Rectal smooth muscle tissue (tissue), 1 donor: ENCODE measurements at regions not wholly inside any gene's neighbourhood (a gene's known extent, or its start where the extent isn't known, plus 50 kb on each side); places are given as distances from the start of the nearest gene placed in this dataset.

Experiments
- H3K27ac ChIP-seq: one replicate; pipeline ENCODE4 v1.7.0; 2013; ENCODE audit warnings: low read depth, low read length, inconsistent platforms
- H3K27me3 ChIP-seq: one replicate; pipeline ENCODE4 v1.7.0; 2013; ENCODE audit warnings: low read length; ENCODE audit not compliant: control insufficient read depth, insufficient read depth
- H3K36me3 ChIP-seq: one replicate; pipeline ENCODE4 v1.7.0; 2013; ENCODE audit warnings: low read length; ENCODE audit not compliant: control insufficient read depth, insufficient read depth
- H3K4me1 ChIP-seq: one replicate; pipeline ENCODE4 v1.7.0; 2013; ENCODE audit warnings: low read length; ENCODE audit not compliant: control insufficient read depth, insufficient read depth
- H3K4me3 ChIP-seq: one replicate; pipeline ENCODE4 v1.7.0; 2013; ENCODE audit warnings: low read length
- H3K9ac ChIP-seq: one replicate; pipeline ENCODE4 v1.7.0; 2013; ENCODE audit warnings: low read length

DNA sequence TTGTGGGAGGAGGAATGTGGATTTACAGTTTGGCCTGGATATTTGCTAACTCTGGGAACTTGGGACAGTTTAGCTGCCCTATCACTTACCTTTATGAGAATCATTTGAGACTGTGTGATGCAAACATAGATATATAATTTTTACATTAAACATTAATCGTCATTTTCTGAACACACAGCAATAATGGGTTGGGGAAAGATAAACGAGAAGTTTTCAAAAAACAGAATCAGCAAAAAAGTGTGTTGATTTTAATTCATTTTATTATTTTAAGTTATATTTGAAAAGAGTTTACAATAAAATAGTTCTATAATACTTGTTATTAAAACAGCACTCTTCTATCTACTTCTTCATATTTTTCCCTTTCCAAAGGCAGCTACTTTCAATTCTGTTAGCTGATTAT, 813.3 kb downstream of the SLC4A3 start:
- no peaks in the 10 kb centered on the region for H3K4me1 ChIP-seq
- H3K36me3 ChIP-seq = no peaks in the 10 kb centered on the region
- no peak overlapping the region for H3K27ac ChIP-seq
- H3K27me3 ChIP-seq = no peaks in the 10 kb centered on the region
- H3K9ac ChIP-seq = no peak overlapping the region
- H3K4me3 ChIP-seq = no peak overlapping the region

GRCh38 chr2:220441404-220441803, 814.0 kb downstream of the SLC4A3 start:
- Histone ChIP-seq H3K4me1 (no peaks in the 10 kb centered on the region), H3K4me3 (no peak overlapping the region), H3K27ac (no peak overlapping the region), H3K36me3 (no peaks in the 10 kb centered on the region), H3K9ac (no peak overlapping the region), H3K27me3 (no peaks in the 10 kb centered on the region)

- H3K36me3 ChIP-seq = no peaks in the 10 kb centered on the region
- no peaks in the 10 kb centered on the region for H3K4me1 ChIP-seq
- no peaks in the 10 kb centered on the region for H3K27me3 ChIP-seq
- H3K4me3 ChIP-seq = no peak overlapping the region
- H3K9ac ChIP-seq = no peak overlapping the region
- no peak overlapping the region for H3K27ac ChIP-seq
Observed at GRCh38 chr2:220442012-220442411, 814.6 kb downstream of the SLC4A3 start.

DNA sequence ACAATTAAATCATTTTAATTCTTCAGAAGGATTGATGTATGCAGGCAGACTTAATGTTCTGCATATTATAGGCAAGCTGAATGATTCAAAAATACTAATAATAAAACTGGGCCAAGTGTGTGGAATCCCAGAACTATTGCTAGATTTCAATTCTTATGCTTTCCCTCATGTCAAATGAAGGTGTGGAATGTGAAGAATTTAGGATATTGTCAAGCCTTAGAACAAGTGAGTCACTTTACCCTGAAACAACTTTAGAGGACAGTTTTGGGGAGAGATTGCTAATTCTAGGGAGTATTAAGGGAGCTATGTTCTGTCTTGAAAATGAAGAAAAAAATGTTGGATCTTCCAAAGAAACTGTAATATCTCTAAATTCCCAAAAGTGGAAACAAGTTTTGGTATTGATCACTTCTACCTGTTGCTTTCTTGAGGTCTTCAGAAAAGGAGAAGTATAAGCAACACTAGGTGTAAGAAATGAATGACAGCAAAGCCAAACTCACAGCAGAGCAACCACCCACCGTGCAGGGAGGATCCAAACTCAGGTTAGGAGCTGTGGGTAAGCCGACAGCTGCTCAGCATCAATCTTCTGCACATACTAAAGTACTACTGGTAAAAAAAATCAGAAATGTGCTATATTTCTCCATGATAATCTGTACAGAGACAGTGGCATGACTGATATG, 818.1 kb downstream of the SLC4A3 start:
- H3K4me1 ChIP-seq = no peaks in the 10 kb centered on the region
- H3K9ac ChIP-seq = no peak overlapping the region
- no peak overlapping the region for H3K4me3 ChIP-seq
- no peaks in the 10 kb centered on the region for H3K27me3 ChIP-seq
- H3K27ac ChIP-seq = no peak overlapping the region
- no peaks in the 10 kb centered on the region for H3K36me3 ChIP-seq

DNA sequence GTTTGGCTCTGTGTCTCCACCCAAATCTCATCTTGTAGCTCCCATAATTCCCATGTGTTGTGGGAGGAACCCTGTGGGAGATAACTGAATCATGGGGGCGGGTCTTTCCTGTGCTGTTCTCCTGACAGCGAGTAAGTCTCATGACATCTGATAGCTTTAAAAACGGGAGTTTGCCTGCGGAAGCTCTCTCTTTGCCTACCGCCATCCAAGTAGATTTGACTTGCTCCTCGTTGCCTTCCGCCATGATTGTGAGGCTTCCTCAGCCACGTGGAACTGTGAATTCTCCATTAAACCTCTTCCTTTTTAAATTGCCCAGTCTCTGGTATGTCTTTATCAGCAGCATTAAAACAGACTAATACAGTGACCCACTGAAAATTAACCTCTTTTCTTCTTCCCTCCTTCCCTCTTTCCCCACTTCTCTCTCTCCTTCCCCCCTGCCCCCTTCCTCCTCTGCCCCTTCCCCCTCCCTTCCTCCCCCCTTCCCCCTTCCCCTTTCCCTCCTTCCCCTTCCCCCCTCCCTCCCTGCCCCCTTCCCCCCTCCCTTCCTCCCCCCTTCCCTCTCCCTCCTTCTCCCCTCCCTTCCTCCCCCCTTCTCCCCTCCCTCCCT, 818.8 kb downstream of the SLC4A3 start:
- Histone ChIP-seq H3K36me3 (no peaks in the 10 kb centered on the region), H3K9ac (no peak overlapping the region), H3K4me3 (no peak overlapping the region), H3K4me1 (no peaks in the 10 kb centered on the region), H3K27ac (no peak overlapping the region), H3K27me3 (no peaks in the 10 kb centered on the region)

- Histone ChIP-seq H3K36me3 (no peaks in the 10 kb centered on the region), H3K27me3 (no peaks in the 10 kb centered on the region), H3K27ac (no peak overlapping the region), H3K4me3 (no peak overlapping the region), H3K9ac (no peak overlapping the region), H3K4me1 (no peaks in the 10 kb centered on the region)
Observed at GRCh38 chr2:220450846-220451245, 823.4 kb downstream of the SLC4A3 start.

GRCh38 chr2:220451438-220451837, 824.0 kb downstream of the SLC4A3 start:
- Histone ChIP-seq H3K27ac (no peak overlapping the region), H3K4me1 (no peaks in the 10 kb centered on the region), H3K4me3 (no peak overlapping the region), H3K27me3 (no peaks in the 10 kb centered on the region), H3K9ac (no peak overlapping the region), H3K36me3 (no peaks in the 10 kb centered on the region)

DNA sequence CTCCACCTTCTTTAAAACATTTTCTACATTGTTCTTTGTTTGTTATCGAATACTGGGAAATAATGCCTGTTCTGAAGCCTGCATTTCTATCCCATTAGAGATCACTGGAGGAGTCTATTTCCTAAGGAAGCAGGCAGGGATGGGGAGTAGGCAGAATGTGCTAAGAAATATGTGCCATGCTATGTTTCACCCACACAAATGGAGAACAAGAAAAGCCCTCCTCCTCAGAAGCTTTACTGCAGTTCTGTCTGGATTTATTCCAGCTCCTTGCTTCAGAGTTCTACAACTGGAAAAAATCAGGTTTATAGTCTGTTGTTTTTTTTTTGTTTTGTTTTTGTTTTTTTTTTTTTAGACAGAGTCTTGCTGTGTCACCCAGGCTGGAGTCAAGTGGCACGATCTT, 825.1 kb downstream of the SLC4A3 start:
- no peaks in the 10 kb centered on the region for H3K36me3 ChIP-seq
- no peaks in the 10 kb centered on the region for H3K27me3 ChIP-seq
- H3K27ac ChIP-seq = no peak overlapping the region
- no peak overlapping the region for H3K4me3 ChIP-seq
- H3K4me1 ChIP-seq = no peaks in the 10 kb centered on the region
- H3K9ac ChIP-seq = no peak overlapping the region

GRCh38 chr2:220455351-220455990, 828.0 kb downstream of the SLC4A3 start:
- H3K27ac ChIP-seq = no peak overlapping the region
- H3K36me3 ChIP-seq = no peaks in the 10 kb centered on the region
- no peak overlapping the region for H3K9ac ChIP-seq
- H3K4me1 ChIP-seq = no peaks in the 10 kb centered on the region
- no peaks in the 10 kb centered on the region for H3K27me3 ChIP-seq
- no peak overlapping the region for H3K4me3 ChIP-seq

DNA sequence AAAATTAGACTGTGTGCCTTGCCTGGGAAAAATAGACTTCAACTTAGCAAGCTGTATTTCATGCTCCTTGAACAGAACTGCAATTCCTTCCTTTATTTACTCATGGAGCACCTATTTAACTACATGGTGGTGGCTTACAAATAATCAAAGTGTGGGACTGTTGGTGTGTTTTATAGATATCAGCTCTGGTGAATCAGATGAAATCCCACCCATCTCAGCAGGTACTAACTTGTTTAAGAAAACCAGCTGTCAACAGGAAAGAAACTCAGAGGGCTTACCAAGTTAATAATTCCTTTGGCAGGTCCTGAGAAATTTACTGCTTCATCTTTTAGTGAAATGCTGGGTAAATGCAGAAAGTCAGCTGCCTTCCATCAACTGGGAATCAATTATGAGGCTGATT, 830.6 kb downstream of the SLC4A3 start:
- H3K27ac ChIP-seq = no peak overlapping the region
- H3K36me3 ChIP-seq = no peaks in the 10 kb centered on the region
- H3K9ac ChIP-seq = no peak overlapping the region
- H3K4me1 ChIP-seq = no peaks in the 10 kb centered on the region
- no peaks in the 10 kb centered on the region for H3K27me3 ChIP-seq
- H3K4me3 ChIP-seq = no peak overlapping the region

GRCh38 chr2:220460257-220460985, 833.0 kb downstream of the SLC4A3 start:
- Histone ChIP-seq H3K4me3 (no peak overlapping the region), H3K4me1 (no peaks in the 10 kb centered on the region), H3K27me3 (no peaks in the 10 kb centered on the region), H3K27ac (no peak overlapping the region), H3K36me3 (no peaks in the 10 kb centered on the region), H3K9ac (no peak overlapping the region)

- Histone ChIP-seq H3K27ac (no peak overlapping the region), H3K36me3 (no peaks in the 10 kb centered on the region), H3K9ac (no peak overlapping the region), H3K27me3 (no peaks in the 10 kb centered on the region), H3K4me3 (no peak overlapping the region), H3K4me1 (no peaks in the 10 kb centered on the region)
Observed at GRCh38 chr2:220463876-220464275, 836.4 kb downstream of the SLC4A3 start.
